Pancreas (tissue), 10 donors: ENCODE measurements at regions not wholly inside any gene's neighbourhood (a gene's known extent, or its start where the extent isn't known, plus 50 kb on each side); places are given as distances from the start of the nearest gene placed in this dataset.
A peak's percentile ranks its signal among the peaks of the same experiment; 100 is the strongest.

Experiments
- ATAC-seq, 4 donors: fragments of 200-7000 bp; cut with Tn5 transposase; one replicate each; pipeline versions ENCODE4 v1.8.0 to v1.9.1; 2020; ENCODE audit warnings: mild to moderate bottlenecking in 4 of 4, moderate library complexity in 4 of 4
- DNase-seq, 6 donors: peaks; one replicate each; pipeline ENCODE4 v3.0.0-alpha.2; 2020
- FAIRE-seq: peaks from 2 replicates; lab custom pipeline; 2012; peaks lifted over from hg19 to GRCh38; lab: Jason Lieb, UNC
- H3K27ac ChIP-seq, 4 donors: fragments of 200-600 bp; sonication (generic); 1 replicate in 3 of 4; 2 replicates in 1 of 4; pipeline versions ENCODE4 v1.5.0 to v1.8.0; 2020
- H3K27me3 ChIP-seq, 4 donors: fragments of 200-600 bp; one replicate each; pipeline ENCODE4 v1.8.0; 2021
- H3K36me3 ChIP-seq, 3 donors: fragments of 200-600 bp; sonication (generic) in 1 of 3; one replicate each; pipeline versions ENCODE4 v1.5.0 to v1.8.0; 2020 to 2021
- H3K4me1 ChIP-seq, 3 donors: fragments of 200-600 bp; one replicate each; pipeline ENCODE4 v1.8.0; 2021
- H3K4me3 ChIP-seq, 4 donors: fragments of 200-600 bp; sonication (generic) in 2 of 4; one replicate each; pipeline versions ENCODE4 v1.5.0 to v1.8.0; 2020 to 2021
- H3K9me3 ChIP-seq, 4 donors: fragments of 200-600 bp; one replicate each; pipeline ENCODE4 v1.8.0; 2021
- CTCF ChIP-seq, 4 donors: fragments of 200-600 bp; sonication (generic) in 3 of 4; IDR thresholded peaks; one replicate each; pipeline versions ENCODE4 v1.5.0 to v1.8.0; 2021; ENCODE audit warnings: antibody characterized with exemption in 4 of 4
- WGBS, 2 donors: extraction: QIAGEN DNeasy Blood & Tissue Kit; methylation state at CpG; one replicate each; pipeline ENCODE4 v1.1.7; 2013; 5-methylcytosine and 5-hydroxymethylcytosine counted together
- intact Hi-C, 3 donors: fragments of 100-400 bp; cut with DNase I; formaldehyde crosslinking; loops; one replicate each; pipeline versions ENCODE4 v1.11.1 to v1.14.2; 2022
- donor health status: healthy with polysubstance abuse.
- donor health status: DM: no; HTN: no; CAD: no; lungs with moderate emphysema.
- donor health status: DM: no; HTN: no; CAD: no.
- donor health status: control.
- donor health status: control.
- donor health status: Bipolar disorder and iron deficiency.
- donor health status: DM: yes; HTN: yes; CAD: no.
- donor health status: DM: no; HTN: no; CAD: no.
- donor health status: DM: no; HTN: no; CAD: no.
- donor health status: DM: yes; HTN: yes; CAD: no.

- no peak for TF ChIP-seq CTCF (IDR thresholded peaks at IDR 0.05)
- Histone ChIP-seq H3K9me3 (no peaks in the 10 kb centered on the region), H3K27me3 (peaks cover 0 to 8% (median 1%) of the 10 kb centered on the region in 4 donors), H3K4me1 (no peaks in the 10 kb centered on the region), H3K4me3 (no peak overlapping the region), H3K27ac (no peak overlapping the region), H3K36me3 (no peaks in the 10 kb centered on the region)
- FAIRE-seq (no peak), ATAC-seq (no peak), DNase-seq (no peak)
- intact Hi-C loops, result no loop called here
- 71 to 78% methylated on average over 2 of the region's 2 CpGs for whole genome bisulfite sequencing, 2 donors
Measured at GRCh38 chr12:115481141-115481540, 796.4 kb downstream of the MED13L start.

- FAIRE-seq, result no peak
- 51 to 59% methylated on average over 2 of the region's 2 CpGs for WGBS, 2 donors
Measured at GRCh38 chr12:115478505-115478904, 794.5 kb upstream of the TBX3 start.

GRCh38 chr12:115474539-115475353, 790.8 kb upstream of the TBX3 start:
- intact Hi-C loops, result no loop called here
- no peak for FAIRE-seq
- no peak for TF ChIP-seq CTCF (IDR thresholded peaks at IDR 0.05)

More at GRCh38 chr12:115478505-115478904, 794.5 kb upstream of the TBX3 start:
- no peak overlapping the region for H3K4me3 ChIP-seq
- no peaks in the 10 kb centered on the region for H3K9me3 ChIP-seq
- H3K4me1 ChIP-seq, result no peaks in the 10 kb centered on the region
- TF ChIP-seq CTCF (IDR thresholded peaks at IDR 0.05), result no peak
- ATAC-seq (no peak), DNase-seq (no peak)
- intact Hi-C loops, result no loop called here
- H3K27ac ChIP-seq, result no peak overlapping the region
- no peaks in the 10 kb centered on the region for H3K36me3 ChIP-seq
- H3K27me3 ChIP-seq, result peaks cover 0 to 9% (median 1%) of the 10 kb centered on the region in 4 donors

GRCh38 chr12:115473257-115473956, 789.4 kb upstream of the TBX3 start:
- H3K36me3 ChIP-seq, result no peaks in the 10 kb centered on the region
- H3K4me1 ChIP-seq, result no peaks in the 10 kb centered on the region
- peaks cover 0 to 9% (median 1%) of the 10 kb centered on the region in 4 donors for H3K27me3 ChIP-seq
- FAIRE-seq (no peak), DNase-seq (no peak), ATAC-seq (no peak)
- no peak for TF ChIP-seq CTCF (IDR thresholded peaks at IDR 0.05)
- H3K4me3 ChIP-seq, result no peak overlapping the region
- 47 to 52% methylated on average over 7 of the region's 7 CpGs for WGBS, 2 donors
- intact Hi-C loops, result no loop called here
- H3K9me3 ChIP-seq, result no peaks in the 10 kb centered on the region
- H3K27ac ChIP-seq, result no peak overlapping the region

More at GRCh38 chr12:115474539-115475353, 790.8 kb upstream of the TBX3 start:
- DNase-seq, result no peak
- no peaks in the 10 kb centered on the region for H3K9me3 ChIP-seq
- H3K4me3 ChIP-seq, result no peak overlapping the region
- H3K36me3 ChIP-seq, result no peaks in the 10 kb centered on the region
- no peak overlapping the region for H3K27ac ChIP-seq
- peaks cover 0 to 9% (median 1%) of the 10 kb centered on the region in 4 donors for H3K27me3 ChIP-seq
- H3K4me1 ChIP-seq, result no peaks in the 10 kb centered on the region
- ATAC-seq, result peak in 1 of 4 donors; percentile 14
- WGBS, 2 donors, result 49 to 55% methylated on average over 14 of the region's 14 CpGs
